SK-N-MC (cell line): ENCODE measurements at regions not wholly inside any gene's neighbourhood (a gene's known extent, or its start where the extent isn't known, plus 50 kb on each side); places are given as distances from the start of the nearest gene placed in this dataset.

Source experiments
- DNase-seq: peaks from one replicate; pipeline ENCODE4 v3.0.0-alpha.2; 2011; ENCODE audit warnings: low read depth, low spot score
- H3K27ac ChIP-seq: fragments of 200-600 bp; sonication (generic); 2 replicates; pipeline ENCODE4 v1.5.1; 2016; ENCODE audit warnings: mixed run types
- H3K36me3 ChIP-seq: fragments of 200-600 bp; sonication (generic); 2 replicates; pipeline ENCODE4 v1.6.1; 2017; ENCODE audit warnings: antibody characterized with exemption, low read length, mixed read lengths; ENCODE audit not compliant: insufficient read depth
- H3K4me3 ChIP-seq: fragments of 200-600 bp; sonication (generic); 2 replicates; pipeline ENCODE4 v1.5.1; 2016
- H3K9ac ChIP-seq: fragments of 200-600 bp; sonication (generic); 2 replicates; pipeline ENCODE4 v1.8.0; 2017; ENCODE audit warnings: mixed run types, mixed read lengths; ENCODE audit not compliant: insufficient read length
- H3K9me3 ChIP-seq: fragments of 200-600 bp; sonication (generic); 2 replicates; pipeline ENCODE4 v1.6.1; 2017; ENCODE audit warnings: low read depth, mild to moderate bottlenecking, antibody characterized with exemption, low read length, moderate library complexity, mixed read lengths
- EZH2 ChIP-seq: fragments of 200-600 bp; sonication (generic); IDR thresholded peaks from one replicate; pipeline ENCODE4 v1.6.1; 2017; ENCODE audit warnings: antibody characterized with exemption
- FOXP2 ChIP-seq: optimal IDR thresholded peaks from 2 replicates; pipeline ENCODE3; 2011; ENCODE audit warnings: mild to moderate bottlenecking, moderate library complexity; ENCODE audit not compliant: insufficient read depth; ENCODE audit errors: extremely low read length, control extremely low read depth
- POLR2AphosphoS5 ChIP-seq: IDR thresholded peaks from 2 replicates; pipeline ENCODE4 v1.6.1; 2012; ENCODE audit warnings: mild to moderate bottlenecking, low read depth, low read length, borderline replicate concordance

GRCh38 chr13:77820431-77821149 lies 98.0 kb downstream of the EDNRB start:
- Histone ChIP-seq H3K36me3 (no peaks in the 10 kb centered on the region), H3K9me3 (no peaks in the 10 kb centered on the region), H3K27ac (no peak overlapping the region), H3K9ac (no peak overlapping the region), H3K4me3 (no peak overlapping the region)
- no peak for DNase-seq
- TF ChIP-seq FOXP2 (no peak), POLR2AphosphoS5 (no peak), EZH2 (no peak)

- no peak for DNase-seq
- Histone ChIP-seq H3K9ac (no peak overlapping the region), H3K9me3 (no peaks in the 10 kb centered on the region), H3K27ac (no peak overlapping the region), H3K36me3 (no peaks in the 10 kb centered on the region), H3K4me3 (no peak overlapping the region)
- TF ChIP-seq POLR2AphosphoS5 (no peak), EZH2 (no peak), FOXP2 (no peak)
Measured at GRCh38 chr13:77817521-77817920, 101.1 kb downstream of the EDNRB start.

GRCh38 chr13:77815330-77815729 lies 103.3 kb downstream of the EDNRB start:
- H3K9me3 ChIP-seq = no peaks in the 10 kb centered on the region
- TF ChIP-seq EZH2 (no peak), POLR2AphosphoS5 (no peak), FOXP2 (no peak)
- no peak overlapping the region for H3K4me3 ChIP-seq
- H3K36me3 ChIP-seq = no peaks in the 10 kb centered on the region
- H3K27ac ChIP-seq = no peak overlapping the region
- H3K9ac ChIP-seq = no peak overlapping the region
- DNase-seq = no peak
